GM23338 (cell line): ENCODE measurements at regions not wholly inside any gene's neighbourhood (a gene's known extent, or its start where the extent isn't known, plus 50 kb on each side); places are given as distances from the start of the nearest gene placed in this dataset.

Experiments
- ATAC-seq: fragments of 200-7000 bp; cut with Tn5 transposase; 3 replicates; pipeline ENCODE4 v1.9.1; 2020
- DNase-seq: peaks from one replicate; pipeline ENCODE4 v3.0.0-alpha.2; 2015; ENCODE audit warnings: low spot score
- H2AFZ ChIP-seq: fragments of 200-600 bp; sonication (generic); 2 replicates; pipeline ENCODE4 v1.8.0; 2016; ENCODE audit warnings: antibody characterized with exemption, mild to moderate bottlenecking, moderate library complexity
- H3F3A ChIP-seq: fragments of 200-600 bp; sonication (generic); replicated peaks from 2 replicates; pipeline ENCODE4 v1.8.0; 2017; ENCODE audit warnings: antibody characterized with exemption, mixed run types, low read depth
- H3K27ac ChIP-seq: fragments of 200-600 bp; sonication (generic); 2 replicates; pipeline ENCODE4 v1.6.1; 2016; ENCODE audit warnings: low read depth
- H3K27me3 ChIP-seq: fragments of 200-600 bp; sonication (generic); 2 replicates; pipeline ENCODE4 v1.8.0; 2016; ENCODE audit warnings: mild to moderate bottlenecking, mixed run types, moderate library complexity; ENCODE audit not compliant: insufficient read depth
- H3K36me3 ChIP-seq: fragments of 200-600 bp; sonication (generic); 2 replicates; pipeline ENCODE4 v1.8.0; 2016; ENCODE audit warnings: mild to moderate bottlenecking; ENCODE audit not compliant: insufficient read depth
- H3K4me1 ChIP-seq: fragments of 200-600 bp; sonication (generic); 2 replicates; pipeline ENCODE4 v1.8.0; 2016; ENCODE audit warnings: mild to moderate bottlenecking, moderate library complexity; ENCODE audit not compliant: insufficient read depth
- H3K4me2 ChIP-seq: fragments of 200-600 bp; sonication (generic); 2 replicates; pipeline ENCODE4 v1.7.1; 2017; ENCODE audit warnings: mixed run types
- H3K4me3 ChIP-seq: fragments of 200-600 bp; sonication (generic); 2 replicates; pipeline ENCODE4 v1.6.1; 2016; ENCODE audit warnings: mixed run types
- H3K79me2 ChIP-seq: fragments of 200-600 bp; sonication (generic); replicated peaks from 2 replicates; pipeline ENCODE4 v1.8.0; 2017; ENCODE audit warnings: mild to moderate bottlenecking; ENCODE audit not compliant: insufficient read depth
- H3K9me2 ChIP-seq: fragments of 200-600 bp; sonication (generic); 2 replicates; pipeline ENCODE4 v1.8.0; 2017; ENCODE audit not compliant: insufficient read depth
- H4K20me1 ChIP-seq: fragments of 200-600 bp; sonication (generic); replicated peaks from 2 replicates; pipeline ENCODE4 v1.8.0; 2017; ENCODE audit warnings: mild to moderate bottlenecking; ENCODE audit not compliant: insufficient read depth
- H3K27ac Mint-ChIP-seq: 2 replicates; pipeline ENCODE4 v1.8.0; 2020; ENCODE audit warnings: inconsistent platforms, mild to moderate bottlenecking, moderate library complexity, mixed read lengths
- H3K27me3 Mint-ChIP-seq: 3 replicates; pipeline ENCODE4 v1.8.0; 2022; ENCODE audit warnings: low read depth, mild to moderate bottlenecking, moderate library complexity, mixed read lengths, inconsistent platforms; ENCODE audit not compliant: insufficient read depth, poor library complexity
- H3K36me3 Mint-ChIP-seq: 3 replicates; pipeline ENCODE4 v1.8.0; 2021; ENCODE audit warnings: low read depth, mild to moderate bottlenecking, inconsistent platforms, moderate library complexity, mixed read lengths
- H3K4me1 Mint-ChIP-seq: 3 replicates; pipeline ENCODE4 v1.8.0; 2020; ENCODE audit warnings: mild to moderate bottlenecking, inconsistent platforms, mixed read lengths
- H3K4me3 Mint-ChIP-seq: 3 replicates; pipeline ENCODE4 v1.8.0; 2021; ENCODE audit warnings: moderate library complexity, mild to moderate bottlenecking, inconsistent platforms, mixed read lengths
- H3K9me3 Mint-ChIP-seq: 3 replicates; pipeline ENCODE4 v1.8.0; 2020; ENCODE audit warnings: moderate library complexity, mild to moderate bottlenecking, inconsistent platforms, mixed read lengths
- CREB1 ChIP-seq: fragments of 250-450 bp; sonication (Bioruptor Pico); IDR thresholded peaks from 2 replicates; pipeline ENCODE4 v1.5.0; 2020; ENCODE audit warnings: low read depth, mild to moderate bottlenecking, moderate library complexity
- ETS1 ChIP-seq: IDR thresholded peaks from 2 replicates; pipeline ENCODE4 v1.6.1; 2016; ENCODE audit warnings: antibody characterized with exemption
- EZH2 ChIP-seq: fragments of 200-600 bp; sonication (generic); IDR thresholded peaks from one replicate; pipeline ENCODE4 v1.8.0; 2017; ENCODE audit warnings: antibody characterized with exemption, mild to moderate bottlenecking, low read depth; ENCODE audit not compliant: unreplicated experiment
- EZH2phosphoT487 ChIP-seq: fragments of 200-600 bp; sonication (generic); IDR thresholded peaks from one replicate; pipeline ENCODE4 v1.8.1; 2018; ENCODE audit warnings: antibody characterized with exemption; ENCODE audit not compliant: unreplicated experiment
- JUNB ChIP-seq: IDR thresholded peaks from one replicate; pipeline ENCODE4 v1.6.1; 2016; ENCODE audit warnings: antibody characterized with exemption; ENCODE audit not compliant: unreplicated experiment
- NANOG ChIP-seq: IDR thresholded peaks from 2 replicates; pipeline ENCODE4 v1.6.1; 2016; ENCODE audit warnings: antibody characterized with exemption, borderline replicate concordance
- POLR2AphosphoS5 ChIP-seq: IDR thresholded peaks from 2 replicates; pipeline ENCODE4 v1.6.1; 2016; ENCODE audit warnings: antibody characterized with exemption, low read depth
- REST ChIP-seq: IDR thresholded peaks from one replicate; pipeline ENCODE4 v1.6.1; 2018; ENCODE audit warnings: antibody characterized with exemption; ENCODE audit not compliant: unreplicated experiment
- STAT1 ChIP-seq: IDR thresholded peaks from one replicate; pipeline ENCODE4 v1.6.1; 2016; ENCODE audit warnings: antibody characterized with exemption; ENCODE audit not compliant: unreplicated experiment
- ZNF114 ChIP-seq: fragments of 250-450 bp; sonication (Bioruptor Pico); IDR thresholded peaks from 2 replicates; pipeline ENCODE4 v1.5.0; 2020; ENCODE audit warnings: mild to moderate bottlenecking, moderate library complexity
- ZNF331 ChIP-seq: fragments of 250-450 bp; sonication (Bioruptor Pico); IDR thresholded peaks from 2 replicates; pipeline ENCODE4 v1.5.0; 2020; ENCODE audit warnings: low read depth, mild to moderate bottlenecking, moderate library complexity

- no peak overlapping the region for H2AFZ ChIP-seq
- no peaks in the 10 kb centered on the region for H3F3A ChIP-seq
- H3K27ac ChIP-seq, result no peak overlapping the region
- Mint-ChIP-seq H3K9me3 (no peaks in the 10 kb centered on the region), H3K27ac (no peak overlapping the region), H3K4me3 (no peak overlapping the region), H3K4me1 (no peaks in the 10 kb centered on the region; the same call in 2 of the 3 replicates), H3K27me3 (peaks cover 3% of the 10 kb centered on the region), H3K36me3 (no peaks in the 10 kb centered on the region)
- H3K4me3 ChIP-seq, result no peak overlapping the region
- H3K27me3 ChIP-seq, result no peaks in the 10 kb centered on the region
- peaks cover 3% of the 10 kb centered on the region; the same call in 1 of the 2 replicates for H3K9me2 ChIP-seq
- no peaks in the 10 kb centered on the region for H3K79me2 ChIP-seq
- DNase-seq (no peak), ATAC-seq (no peak)
- no peaks in the 10 kb centered on the region for H3K4me1 ChIP-seq
- no peak overlapping the region for H3K4me2 ChIP-seq
- H3K36me3 ChIP-seq, result no peaks in the 10 kb centered on the region
- no peaks in the 10 kb centered on the region for H4K20me1 ChIP-seq
- TF ChIP-seq NANOG (no peak), ZNF114 (CRISPR knock-in tag) (no peak), POLR2AphosphoS5 (no peak), STAT1 (no peak), ETS1 (no peak), EZH2phosphoT487 (no peak), JUNB (no peak), REST (no peak)
Observed at GRCh38 chr3:63124090-63124489, 154.0 kb upstream of the SYNPR start.

GRCh38 chr3:63126530-63126929, 151.6 kb upstream of the SYNPR start:
- no peak for TF ChIP-seq ZNF331 (CRISPR knock-in tag)
- TF ChIP-seq CREB1 (CRISPR knock-in tag), result no peak
- no peak for TF ChIP-seq ZNF114 (CRISPR knock-in tag)
- TF ChIP-seq STAT1, result no peak
- TF ChIP-seq REST, result no peak
- no peak for TF ChIP-seq POLR2AphosphoS5
- TF ChIP-seq NANOG, result no peak
- TF ChIP-seq EZH2, result no peak
- no peaks in the 10 kb centered on the region for H3F3A ChIP-seq
- Mint-ChIP-seq H3K27ac (no peak overlapping the region), H3K9me3 (no peaks in the 10 kb centered on the region), H3K27me3 (peaks cover 3% of the 10 kb centered on the region), H3K36me3 (no peaks in the 10 kb centered on the region), H3K4me1 (peaks cover 18% of the 10 kb centered on the region), H3K4me3 (no peak overlapping the region)
- H3K27ac ChIP-seq, result no peak overlapping the region
- no peak for ATAC-seq
- H3K4me3 ChIP-seq, result no peak overlapping the region
- peaks cover 3% of the 10 kb centered on the region; the same call in 1 of the 2 replicates for H3K9me2 ChIP-seq
- H2AFZ ChIP-seq, result no peak overlapping the region
- H3K79me2 ChIP-seq, result no peaks in the 10 kb centered on the region
- no peaks in the 10 kb centered on the region for H3K27me3 ChIP-seq
- no peak overlapping the region for H3K4me2 ChIP-seq
- peaks cover 12% of the 10 kb centered on the region for H3K4me1 ChIP-seq
- no peaks in the 10 kb centered on the region for H4K20me1 ChIP-seq
- no peaks in the 10 kb centered on the region for H3K36me3 ChIP-seq
- no peak for DNase-seq
